ENCODE measurements at regions not wholly inside any gene's neighbourhood (a gene's known extent, or its start where the extent isn't known, plus 50 kb on each side); places are given as distances from the start of the nearest gene placed in this dataset.
"Not testable (repeated sequence)": the region's sequence is repeated elsewhere in the genome, so short reads cannot be mapped to it uniquely, and the experiment has no call there.

- H3K27ac Mint-ChIP-seq = no peak overlapping the region
- H2AFZ ChIP-seq (ENCODE audit: insufficient read depth, low read depth, low read length, poor library complexity, severe bottlenecking) = peak overlapping the region; percentile 69
- TF ChIP-seq EZH2 (IDR thresholded peaks at IDR 0.05; ENCODE audit: borderline replicate concordance, insufficient read depth, low read depth, low read length, poor library complexity, severe bottlenecking) (no peak), CTCF (IDR thresholded peaks at IDR 0.05) (no peak)
- CTCF ChIA-PET = interaction anchor here (0.7 to 1.8 kb wide), 2 partner anchors 38 to 58 kb away, joined by 3 to 8 read pairs; no protein-coding TSS in a partner anchor
- 25% methylated on average over 36 of the region's 36 CpGs for WGBS (ENCODE audit: insufficient coverage)
- H3K9me3 ChIP-seq (ENCODE audit: control extremely low read depth in 1 of 3, control insufficient read depth in 2 of 3, insufficient read depth in 1 of 3, low read length in 2 of 3) = peaks cover 0 to 10% (median 0%) of the 10 kb centered on the region in 3 donors
- H3K4me2 ChIP-seq (replicated peaks; ENCODE audit: low read depth, low read length, poor library complexity, severe bottlenecking) = peak overlapping the region; percentile 70
- DNase-seq (no peak), ATAC-seq (ENCODE audit: low read depth) (no peak)
- H3K9ac ChIP-seq (ENCODE audit: low read length) = peak overlapping the region; percentile 37
- H3K36me3 ChIP-seq (replicated peaks in 1 of 2; ENCODE audit: control extremely low read depth in 1 of 2, control insufficient read depth in 1 of 2, extremely low read depth in 1 of 2, insufficient read depth in 2 of 2, low read length in 1 of 2) = no peaks in the 10 kb centered on the region
- H3K27me3 Mint-ChIP-seq = peaks cover 66% of the 10 kb centered on the region
- peaks cover 0 to 39% (median 21%) of the 10 kb centered on the region in 4 experiments for H3K27me3 ChIP-seq (replicated peaks in 1 of 4; ENCODE audit: control extremely low read depth in 1 of 4, control insufficient read depth in 3 of 4, insufficient read depth in 4 of 4, low read length in 3 of 4)
- no peak overlapping the region for H3K4me3 Mint-ChIP-seq
- peaks cover 7% of the 10 kb centered on the region in 2 donors for H3K4me1 ChIP-seq (ENCODE audit: control insufficient read depth in 2 of 2, insufficient read depth in 2 of 2, low read length in 2 of 2)
- no peak overlapping the region for H3K27ac ChIP-seq (ENCODE audit: low read length in 2 of 2)
- intact Hi-C loops (cut with micrococcal nuclease) = no loop called here
- no peaks in the 10 kb centered on the region for H3K79me2 ChIP-seq (ENCODE audit: control insufficient read depth, insufficient read depth, low read length)
- H3K4me1 Mint-ChIP-seq = peaks cover 7% of the 10 kb centered on the region
- H4K20me1 ChIP-seq (ENCODE audit: control insufficient read depth, insufficient read depth, low read length, poor library complexity, severe bottlenecking) = no peaks in the 10 kb centered on the region
- no peaks in the 10 kb centered on the region for H3K9me3 Mint-ChIP-seq (ENCODE audit: insufficient read depth)
- H3K4me3 ChIP-seq (ENCODE audit: control extremely low read depth in 1 of 5, extremely low read depth in 1 of 5, insufficient read depth in 1 of 5, low read depth in 2 of 5, low read length in 4 of 5) = peak overlapping the region in 2 of 5 experiments; percentile 17 to 39
- POLR2A ChIA-PET = no interaction called here
These were observed 82.1 kb downstream of the NENF start for GRCh38 chr1:212514782-212515181.

GRCh38 chr1:212515329-212515760 is 82.6 kb downstream of the NENF start:
- no peaks in the 10 kb centered on the region for H3K9me3 Mint-ChIP-seq (ENCODE audit: insufficient read depth)
- Histone ChIP-seq H3K27me3 (replicated peaks in 1 of 4; ENCODE audit: control extremely low read depth in 1 of 4, control insufficient read depth in 3 of 4, insufficient read depth in 4 of 4, low read length in 3 of 4) (peaks cover 0 to 39% (median 21%) of the 10 kb centered on the region in 4 experiments), H3K9me3 (ENCODE audit: control extremely low read depth in 1 of 3, control insufficient read depth in 2 of 3, insufficient read depth in 1 of 3, low read length in 2 of 3) (peaks cover 0 to 10% (median 0%) of the 10 kb centered on the region in 3 donors), H3K27ac (ENCODE audit: low read length in 2 of 2) (no peak overlapping the region), H4K20me1 (ENCODE audit: control insufficient read depth, insufficient read depth, low read length, poor library complexity, severe bottlenecking) (no peaks in the 10 kb centered on the region), H3K79me2 (ENCODE audit: control insufficient read depth, insufficient read depth, low read length) (no peaks in the 10 kb centered on the region), H3K36me3 (replicated peaks in 1 of 2; ENCODE audit: control extremely low read depth in 1 of 2, control insufficient read depth in 1 of 2, extremely low read depth in 1 of 2, insufficient read depth in 2 of 2, low read length in 1 of 2) (no peaks in the 10 kb centered on the region), H3K9ac (ENCODE audit: low read length) (no peak overlapping the region), H3K4me1 (ENCODE audit: control insufficient read depth in 2 of 2, insufficient read depth in 2 of 2, low read length in 2 of 2) (peaks cover 7% of the 10 kb centered on the region in 2 donors), H2AFZ (ENCODE audit: insufficient read depth, low read depth, low read length, poor library complexity, severe bottlenecking) (no peak overlapping the region), H3K4me2 (replicated peaks; ENCODE audit: low read depth, low read length, poor library complexity, severe bottlenecking) (peak overlapping the region; percentile 70), H3K4me3 (ENCODE audit: control extremely low read depth in 1 of 5, extremely low read depth in 1 of 5, insufficient read depth in 1 of 5, low read depth in 2 of 5, low read length in 4 of 5) (no peak overlapping the region)
- ChIA-PET CTCF (interaction anchor here (0.7 to 1.8 kb wide), 2 partner anchors 38 to 59 kb away, joined by 3 to 8 read pairs; no protein-coding TSS in a partner anchor), POLR2A (no interaction called here)
- no peak for ATAC-seq (ENCODE audit: low read depth)
- no peak for DNase-seq
- peaks cover 66% of the 10 kb centered on the region for H3K27me3 Mint-ChIP-seq
- no peak overlapping the region for H3K27ac Mint-ChIP-seq
- peak overlapping the region; percentile 57 for H3K4me3 Mint-ChIP-seq
- WGBS (ENCODE audit: insufficient coverage) = 82% methylated on average over 10 of the region's 12 CpGs
- H3K4me1 Mint-ChIP-seq = peaks cover 7% of the 10 kb centered on the region
- TF ChIP-seq EZH2 (IDR thresholded peaks at IDR 0.05; ENCODE audit: borderline replicate concordance, insufficient read depth, low read depth, low read length, poor library complexity, severe bottlenecking) (no peak), CTCF (IDR thresholded peaks at IDR 0.05) (no peak)
- intact Hi-C loops (cut with micrococcal nuclease) = no loop called here

- H3K27ac Mint-ChIP-seq; H3K79me2 ChIP-seq (ENCODE audit: control insufficient read depth, insufficient read depth, low read length); H3K9me3 ChIP-seq (ENCODE audit: control extremely low read depth in 1 of 3, control insufficient read depth in 2 of 3, insufficient read depth in 1 of 3, low read length in 2 of 3); H3K9me3 Mint-ChIP-seq (ENCODE audit: insufficient read depth); DNase-seq; H3K4me2 ChIP-seq (replicated peaks; ENCODE audit: low read depth, low read length, poor library complexity, severe bottlenecking); H3K4me3 Mint-ChIP-seq; H3K36me3 ChIP-seq (replicated peaks in 1 of 2; ENCODE audit: control extremely low read depth in 1 of 2, control insufficient read depth in 1 of 2, extremely low read depth in 1 of 2, insufficient read depth in 2 of 2, low read length in 1 of 2); H3K27ac ChIP-seq (ENCODE audit: low read length in 2 of 2); H3K9ac ChIP-seq (ENCODE audit: low read length); ATAC-seq (ENCODE audit: low read depth); H4K20me1 ChIP-seq (ENCODE audit: control insufficient read depth, insufficient read depth, low read length, poor library complexity, severe bottlenecking); CTCF ChIA-PET; H3K4me3 ChIP-seq (ENCODE audit: control extremely low read depth in 1 of 5, extremely low read depth in 1 of 5, insufficient read depth in 1 of 5, low read depth in 2 of 5, low read length in 4 of 5); H2AFZ ChIP-seq (ENCODE audit: insufficient read depth, low read depth, low read length, poor library complexity, severe bottlenecking); H3K4me1 Mint-ChIP-seq; H3K4me1 ChIP-seq (ENCODE audit: control insufficient read depth in 2 of 2, insufficient read depth in 2 of 2, low read length in 2 of 2); intact Hi-C loops (cut with micrococcal nuclease): not testable (repeated sequence)
- H3K27me3 ChIP-seq (replicated peaks in 1 of 4; ENCODE audit: control extremely low read depth in 1 of 4, control insufficient read depth in 3 of 4, insufficient read depth in 4 of 4, low read length in 3 of 4) = peaks cover 0 to 39% (median 21%) of the 10 kb centered on the region in 4 experiments
- H3K27me3 Mint-ChIP-seq = peaks cover 61% of the 10 kb centered on the region
- WGBS (ENCODE audit: insufficient coverage) = no CpG with 5 or more reads among the region's 4 CpGs
- POLR2A ChIA-PET = interaction anchor here (0.8 kb wide), 1 partner anchor 172 kb away, joined by 4 read pairs; no protein-coding TSS in a partner anchor
These were observed 83.3 kb downstream of the NENF start for GRCh38 chr1:212516012-212516411.
